ENCODE measurements at regions not wholly inside any gene's neighbourhood (a gene's known extent, or its start where the extent isn't known, plus 50 kb on each side); places are given as distances from the start of the nearest gene placed in this dataset.

DNA sequence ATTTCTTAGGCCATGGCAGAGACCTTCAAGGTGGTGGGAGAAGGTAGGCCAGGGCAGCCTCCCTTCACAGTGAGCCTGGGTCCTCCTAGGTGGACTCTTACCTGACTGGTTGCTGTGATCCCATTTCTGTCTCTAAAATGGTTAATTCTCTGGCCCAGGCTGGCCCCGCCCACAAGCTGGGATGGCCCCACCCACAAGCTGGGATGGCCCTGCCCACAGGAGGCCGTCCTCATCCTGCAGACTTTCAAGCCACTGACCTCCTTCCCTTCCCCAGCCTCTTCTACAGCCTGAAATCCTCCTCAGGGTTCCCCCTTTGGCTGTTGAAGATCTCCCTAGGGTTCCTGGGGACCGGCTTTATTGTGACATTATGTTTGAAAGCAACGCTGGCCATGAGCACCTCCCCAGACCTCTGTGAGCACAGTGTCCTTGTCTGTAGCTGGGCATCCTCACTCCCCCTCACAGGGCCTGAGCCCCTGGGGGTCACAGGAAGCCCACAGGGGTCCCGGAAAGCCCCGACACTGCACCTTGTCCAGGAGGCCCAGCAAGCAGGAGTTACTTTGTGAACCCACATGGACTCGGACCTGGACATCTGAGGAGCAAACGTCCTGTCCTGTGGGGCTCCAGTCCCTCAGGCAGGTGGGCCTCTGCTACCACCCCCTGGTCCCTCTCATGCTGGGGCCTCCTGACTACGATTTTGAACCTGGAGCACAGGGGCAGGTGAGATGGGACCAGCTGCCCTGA, 621.7 kb downstream of the MATN1 start:
- DNase-seq (no peak), ATAC-seq (ENCODE audit: insufficient read depth, low FRiP score) (no peak)
- no peaks in the 10 kb centered on the region for H3K36me3 ChIP-seq (ENCODE audit: control insufficient read depth in 4 of 4, insufficient read depth in 4 of 4, low read length in 4 of 4)
- 56 to 64% methylated on average over 8 to 9 of the region's 9 CpGs for WGBS, 2 donors
- H3K9ac ChIP-seq (ENCODE audit: insufficient read depth in 1 of 2, low read length in 2 of 2), result no peak overlapping the region
- H3K27ac ChIP-seq (ENCODE audit: low read depth in 1 of 2, low read length in 1 of 2), result no peak overlapping the region
- peaks cover 0 to 22% (median 7%) of the 10 kb centered on the region in 3 donors for H3K27me3 ChIP-seq (ENCODE audit: control insufficient read depth in 3 of 3, insufficient read depth in 3 of 3, low read length in 2 of 3)
- no peaks in the 10 kb centered on the region for H3K4me1 ChIP-seq (ENCODE audit: control insufficient read depth in 5 of 5, insufficient read depth in 5 of 5, low read length in 5 of 5)
- no peaks in the 10 kb centered on the region for H3K9me3 ChIP-seq (ENCODE audit: control insufficient read depth in 4 of 4, insufficient read depth in 3 of 4, low read length in 3 of 4)
- TF ChIP-seq, protein P1, sequence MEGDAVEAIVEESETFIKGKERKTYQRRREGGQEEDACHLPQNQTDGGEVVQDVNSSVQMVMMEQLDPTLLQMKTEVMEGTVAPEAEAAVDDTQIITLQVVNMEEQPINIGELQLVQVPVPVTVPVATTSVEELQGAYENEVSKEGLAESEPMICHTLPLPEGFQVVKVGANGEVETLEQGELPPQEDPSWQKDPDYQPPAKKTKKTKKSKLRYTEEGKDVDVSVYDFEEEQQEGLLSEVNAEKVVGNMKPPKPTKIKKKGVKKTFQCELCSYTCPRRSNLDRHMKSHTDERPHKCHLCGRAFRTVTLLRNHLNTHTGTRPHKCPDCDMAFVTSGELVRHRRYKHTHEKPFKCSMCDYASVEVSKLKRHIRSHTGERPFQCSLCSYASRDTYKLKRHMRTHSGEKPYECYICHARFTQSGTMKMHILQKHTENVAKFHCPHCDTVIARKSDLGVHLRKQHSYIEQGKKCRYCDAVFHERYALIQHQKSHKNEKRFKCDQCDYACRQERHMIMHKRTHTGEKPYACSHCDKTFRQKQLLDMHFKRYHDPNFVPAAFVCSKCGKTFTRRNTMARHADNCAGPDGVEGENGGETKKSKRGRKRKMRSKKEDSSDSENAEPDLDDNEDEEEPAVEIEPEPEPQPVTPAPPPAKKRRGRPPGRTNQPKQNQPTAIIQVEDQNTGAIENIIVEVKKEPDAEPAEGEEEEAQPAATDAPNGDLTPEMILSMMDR (IDR thresholded peaks at IDR 0.05; ENCODE audit: control extremely low read depth, extremely low read depth), result no peak
- no peak overlapping the region for H3K4me3 ChIP-seq

DNA sequence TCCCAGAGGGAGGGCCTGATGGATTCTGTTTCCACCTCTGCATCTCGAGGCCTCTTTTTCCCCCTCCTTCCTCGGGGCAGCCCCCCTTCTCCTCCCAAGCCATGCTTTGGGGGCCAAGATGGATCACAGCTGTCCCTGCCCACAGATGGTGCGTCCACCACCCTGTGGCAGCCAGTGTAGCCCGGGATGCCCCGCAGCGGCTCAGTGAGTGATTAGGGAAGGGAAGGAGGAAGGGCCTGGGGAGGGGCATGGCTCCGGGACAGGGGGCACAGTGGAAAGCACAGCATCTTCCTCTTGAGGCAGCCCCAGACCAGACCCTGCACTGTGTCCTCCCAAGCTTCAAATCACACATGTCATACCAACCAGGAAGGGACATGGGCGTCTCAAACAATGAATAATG, 622.4 kb downstream of the MATN1 start:
- Histone ChIP-seq H3K9me3 (ENCODE audit: control insufficient read depth in 4 of 4, insufficient read depth in 3 of 4, low read length in 3 of 4) (no peaks in the 10 kb centered on the region), H3K4me1 (ENCODE audit: control insufficient read depth in 5 of 5, insufficient read depth in 5 of 5, low read length in 5 of 5) (no peaks in the 10 kb centered on the region), H3K4me3 (no peak overlapping the region), H3K27me3 (ENCODE audit: control insufficient read depth in 3 of 3, insufficient read depth in 3 of 3, low read length in 2 of 3) (peaks cover 0 to 22% (median 7%) of the 10 kb centered on the region in 3 donors), H3K27ac (ENCODE audit: low read depth in 1 of 2, low read length in 1 of 2) (no peak overlapping the region), H3K36me3 (ENCODE audit: control insufficient read depth in 4 of 4, insufficient read depth in 4 of 4, low read length in 4 of 4) (no peaks in the 10 kb centered on the region), H3K9ac (ENCODE audit: insufficient read depth in 1 of 2, low read length in 2 of 2) (no peak overlapping the region)
- DNase-seq, result no peak
- WGBS, 2 donors, result 45% methylated on average over 8 of the region's 8 CpGs
- TF ChIP-seq, protein P1 (IDR thresholded peaks at IDR 0.05; ENCODE audit: control extremely low read depth, extremely low read depth), result no peak
- no peak for ATAC-seq (ENCODE audit: insufficient read depth, low FRiP score)

DNA sequence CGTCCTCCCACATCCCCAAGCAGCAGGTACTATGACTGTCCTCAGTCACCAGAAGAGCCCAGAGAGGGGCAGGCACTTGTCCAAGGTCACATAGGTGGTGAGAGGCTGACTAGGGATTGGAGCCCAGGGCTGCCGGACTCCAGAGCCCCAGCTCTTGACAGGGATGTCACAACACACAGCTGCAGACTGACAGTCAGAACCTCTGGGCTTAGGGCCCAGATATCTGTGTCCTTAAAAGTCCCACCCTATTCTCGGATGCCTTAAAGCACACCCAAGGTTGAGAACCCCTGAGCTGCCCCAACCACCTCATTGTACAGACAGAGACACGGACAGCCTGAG, 622.9 kb downstream of the MATN1 start:
- no peaks in the 10 kb centered on the region for H3K36me3 ChIP-seq (ENCODE audit: control insufficient read depth in 4 of 4, insufficient read depth in 4 of 4, low read length in 4 of 4)
- no peaks in the 10 kb centered on the region for H3K9me3 ChIP-seq (ENCODE audit: control insufficient read depth in 4 of 4, insufficient read depth in 3 of 4, low read length in 3 of 4)
- H3K4me3 ChIP-seq, result no peak overlapping the region
- H3K9ac ChIP-seq (ENCODE audit: insufficient read depth in 1 of 2, low read length in 2 of 2), result no peak overlapping the region
- ATAC-seq (ENCODE audit: insufficient read depth, low FRiP score) (no peak), DNase-seq (no peak)
- no peak overlapping the region for H3K27ac ChIP-seq (ENCODE audit: low read depth in 1 of 2, low read length in 1 of 2)
- no peaks in the 10 kb centered on the region for H3K4me1 ChIP-seq (ENCODE audit: control insufficient read depth in 5 of 5, insufficient read depth in 5 of 5, low read length in 5 of 5)
- TF ChIP-seq, protein P1 (IDR thresholded peaks at IDR 0.05; ENCODE audit: control extremely low read depth, extremely low read depth), result no peak
- WGBS, 2 donors, result 48 to 57% methylated on average over 4 of the region's 4 CpGs
- peaks cover 0 to 22% (median 5%) of the 10 kb centered on the region in 3 donors for H3K27me3 ChIP-seq (ENCODE audit: control insufficient read depth in 3 of 3, insufficient read depth in 3 of 3, low read length in 2 of 3)
